ENCODE measurements at regions not wholly inside any gene's neighbourhood (a gene's known extent, or its start where the extent isn't known, plus 50 kb on each side); places are given as distances from the start of the nearest gene placed in this dataset.
"Not testable (repeated sequence)": the region's sequence is repeated elsewhere in the genome, so short reads cannot be mapped to it uniquely, and the experiment has no call there.

DNA sequence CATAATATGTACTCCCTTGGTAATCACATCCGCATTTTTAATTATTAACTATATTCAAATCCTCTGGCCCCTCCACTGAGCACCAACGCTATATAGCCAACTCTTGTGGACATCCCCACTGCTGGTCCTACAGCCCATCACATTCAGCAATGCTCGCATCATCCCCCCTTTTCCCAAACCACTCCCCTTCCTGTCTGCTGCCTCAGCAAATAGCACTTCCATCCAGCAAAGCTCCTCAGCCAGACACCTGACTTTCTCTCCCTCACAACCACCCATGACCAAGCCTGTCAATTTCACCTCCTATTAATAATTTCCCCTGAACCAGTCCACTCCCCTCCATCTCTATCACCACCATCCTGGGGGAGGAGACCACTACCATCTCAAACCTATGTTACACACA, 65.5 kb upstream of the KIF2A start:
- TF ChIP-seq, protein P1, sequence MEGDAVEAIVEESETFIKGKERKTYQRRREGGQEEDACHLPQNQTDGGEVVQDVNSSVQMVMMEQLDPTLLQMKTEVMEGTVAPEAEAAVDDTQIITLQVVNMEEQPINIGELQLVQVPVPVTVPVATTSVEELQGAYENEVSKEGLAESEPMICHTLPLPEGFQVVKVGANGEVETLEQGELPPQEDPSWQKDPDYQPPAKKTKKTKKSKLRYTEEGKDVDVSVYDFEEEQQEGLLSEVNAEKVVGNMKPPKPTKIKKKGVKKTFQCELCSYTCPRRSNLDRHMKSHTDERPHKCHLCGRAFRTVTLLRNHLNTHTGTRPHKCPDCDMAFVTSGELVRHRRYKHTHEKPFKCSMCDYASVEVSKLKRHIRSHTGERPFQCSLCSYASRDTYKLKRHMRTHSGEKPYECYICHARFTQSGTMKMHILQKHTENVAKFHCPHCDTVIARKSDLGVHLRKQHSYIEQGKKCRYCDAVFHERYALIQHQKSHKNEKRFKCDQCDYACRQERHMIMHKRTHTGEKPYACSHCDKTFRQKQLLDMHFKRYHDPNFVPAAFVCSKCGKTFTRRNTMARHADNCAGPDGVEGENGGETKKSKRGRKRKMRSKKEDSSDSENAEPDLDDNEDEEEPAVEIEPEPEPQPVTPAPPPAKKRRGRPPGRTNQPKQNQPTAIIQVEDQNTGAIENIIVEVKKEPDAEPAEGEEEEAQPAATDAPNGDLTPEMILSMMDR (IDR thresholded peaks at IDR 0.05): not testable (repeated sequence)
- not testable (repeated sequence) for TF ChIP-seq POLR2A (IDR thresholded peaks at IDR 0.05)

Data from testis (tissue), 2 donors.